ENCODE measurements at regions not wholly inside any gene's neighbourhood (a gene's known extent, or its start where the extent isn't known, plus 50 kb on each side); places are given as distances from the start of the nearest gene placed in this dataset.

DNA sequence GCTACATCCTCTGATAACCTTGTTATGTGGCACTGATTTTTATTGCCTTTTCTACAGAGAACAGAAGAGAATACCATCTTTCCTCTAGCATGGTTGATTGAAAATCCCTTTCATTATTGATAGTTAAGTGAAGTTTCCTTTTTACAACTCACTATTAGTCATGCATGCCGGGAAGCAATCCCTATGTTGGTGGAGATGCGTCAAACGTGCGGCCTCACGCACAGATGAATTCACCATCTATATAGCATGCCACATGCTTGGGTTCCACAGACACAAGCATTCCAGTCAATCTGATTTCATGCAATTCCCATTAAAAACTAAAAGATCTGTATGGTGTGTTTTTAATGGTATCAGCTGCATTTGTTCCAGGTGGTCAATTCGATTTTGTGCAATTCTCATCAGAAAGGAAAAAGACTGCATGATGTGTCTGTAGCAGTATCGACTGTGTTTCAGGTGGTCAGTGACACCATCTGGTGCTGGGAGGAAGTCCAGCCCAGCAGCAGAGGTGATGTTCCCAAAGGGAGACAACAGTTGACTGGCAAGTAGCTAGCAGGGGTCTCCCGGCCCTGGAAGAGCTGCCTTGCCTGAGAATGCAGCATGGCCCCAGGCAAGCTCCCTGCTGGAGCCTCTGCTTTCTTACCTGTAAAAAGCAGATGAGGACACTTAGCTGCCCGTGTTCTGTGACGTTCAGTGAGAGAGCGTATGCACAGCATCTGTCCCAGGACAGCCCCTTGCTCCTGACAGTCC lies 151.3 kb upstream of the NCK2 start:
- no peak for ATAC-seq (ENCODE audit: low read depth)
- no peak overlapping the region for H2AFZ ChIP-seq (replicated peaks; ENCODE audit: low read length, poor library complexity)
- in situ Hi-C loops (cut with MboI; ENCODE audit: low sequenced_read_pairs) = no loop called here
- H2BK5ac ChIP-seq (ENCODE audit: low read depth, low read length, poor library complexity, severe bottlenecking) = no peak overlapping the region
- intact Hi-C loops (cut with micrococcal nuclease) = no loop called here
- H3K9me3 ChIP-seq (ENCODE audit: control insufficient read depth, insufficient read depth, low read length) = peaks cover 3% of the 10 kb centered on the region
- no peak overlapping the region for H3K9ac ChIP-seq (ENCODE audit: low read depth, low read length)
- H3K4ac ChIP-seq (ENCODE audit: low read depth, low read length) = no peak overlapping the region
- no peaks in the 10 kb centered on the region for H3K36me3 ChIP-seq (ENCODE audit: control insufficient read depth, insufficient read depth, low read length)
- no peak overlapping the region for H3K23ac ChIP-seq (ENCODE audit: low read depth, low read length)
- H2BK15ac ChIP-seq (ENCODE audit: low read depth, low read length) = no peak overlapping the region
- dilution Hi-C loops (cut with HindIII; ENCODE audit: low sequenced_read_pairs, unreplicated experiment) = no loop called here
- CTCF ChIA-PET = no interaction called here
- H2AK5ac ChIP-seq (ENCODE audit: low read depth, low read length) = no peak overlapping the region
- H3K79me1 ChIP-seq (ENCODE audit: low read depth in 1 of 2, low read length in 2 of 2) = no peaks in the 10 kb centered on the region
- no peak for TF ChIP-seq CHD1 (IDR thresholded peaks at IDR 0.05; ENCODE audit: low read depth, low read length)
- no peak for TF ChIP-seq SMC3 (IDR thresholded peaks at IDR 0.05; ENCODE audit: low read depth, low read length)
- no peak for TF ChIP-seq MAZ (IDR thresholded peaks at IDR 0.05; ENCODE audit: borderline replicate concordance, low read depth, low read length)
- H2AK9ac ChIP-seq (replicated peaks; ENCODE audit: low read depth, low read length, poor library complexity) = no peak overlapping the region
- WGBS, 2 experiments (ENCODE audit: extremely low coverage in 2 of 2, insufficient read length in 1 of 2) = 74% methylated on average over 4 of the region's 11 CpGs; no CpG with 5 or more reads in 1 of the 2 experiments
- peaks cover 18% of the 10 kb centered on the region for H3K27me3 ChIP-seq (ENCODE audit: control insufficient read depth, insufficient read depth, low read length)
- POLR2A ChIA-PET (ENCODE audit: unreplicated experiment) = no interaction called here
- H2BK120ac ChIP-seq (ENCODE audit: low read depth, low read length) = no peak overlapping the region
- H2BK20ac ChIP-seq (ENCODE audit: low read depth, low read length) = no peak overlapping the region
- no peak overlapping the region for H3K56ac ChIP-seq (ENCODE audit: extremely low read depth, insufficient read depth, low read length)
- peak; percentile 2 for DNase-seq
- BruUV-seq (replicated peaks) = no TSS peak
- no peak overlapping the region for H4K5ac ChIP-seq (ENCODE audit: low read depth, low read length)
- no peak overlapping the region for H3K18ac ChIP-seq (ENCODE audit: low read depth, low read length)
- no peak overlapping the region for H3K27ac ChIP-seq (ENCODE audit: insufficient read depth, low read length)
- no peak overlapping the region for H3K14ac ChIP-seq (replicated peaks; ENCODE audit: low read depth, low read length)
- H3K4me3 ChIP-seq (ENCODE audit: insufficient read depth, low read depth, low read length) = no peak overlapping the region
- no peak overlapping the region for H4K91ac ChIP-seq (ENCODE audit: insufficient read depth, low read depth, low read length)
- no peak overlapping the region for H4K8ac ChIP-seq (ENCODE audit: low read depth in 2 of 2, low read length in 2 of 2)
- H3K4me1 ChIP-seq (ENCODE audit: control insufficient read depth, insufficient read depth, low read length) = no peaks in the 10 kb centered on the region
- H3K9me1 ChIP-seq (ENCODE audit: insufficient read depth, low read length) = no peaks in the 10 kb centered on the region
- no peak overlapping the region for H3K4me2 ChIP-seq (ENCODE audit: low read depth, low read length)
- no peaks in the 10 kb centered on the region for H4K20me1 ChIP-seq (ENCODE audit: insufficient read depth, low read length)
